Testis (tissue), 2 donors: ENCODE measurements at regions not wholly inside any gene's neighbourhood (a gene's known extent, or its start where the extent isn't known, plus 50 kb on each side); places are given as distances from the start of the nearest gene placed in this dataset.

ENCODE experiments used
- DNase-seq: peaks from one replicate; pipeline ENCODE4 v3.0.0-alpha.2; 2019
- H3K27ac ChIP-seq, 2 donors: fragments of 200-600 bp; sonication (generic); one replicate each; pipeline ENCODE4 v1.5.1; 2019
- H3K27me3 ChIP-seq: fragments of 200-600 bp; sonication (generic); one replicate; pipeline ENCODE4 v1.5.1; 2019
- H3K36me3 ChIP-seq: fragments of 200-600 bp; sonication (generic); one replicate; pipeline ENCODE4 v1.5.1; 2017; ENCODE audit warnings: low read depth; ENCODE audit errors: missing control alignments
- H3K4me1 ChIP-seq: fragments of 200-600 bp; sonication (generic); one replicate; pipeline ENCODE4 v1.5.1; 2019
- H3K4me3 ChIP-seq, 2 donors: fragments of 200-600 bp; sonication (generic); one replicate each; pipeline ENCODE4 v1.5.1; 2017 to 2019
- H3K9me3 ChIP-seq: fragments of 200-600 bp; sonication (generic); one replicate; pipeline ENCODE4 v1.5.1; 2017
- CTCF ChIP-seq, 3 experiments: fragments of 450-650 bp in 2 of 3; fragments of 200-600 bp in 1 of 3; sonication (generic) in 1 of 3; IDR thresholded peaks; one replicate each; pipeline ENCODE4 v1.5.1; 2016 to 2019; ENCODE audit warnings: antibody characterized with exemption in 3 of 3, mild to moderate bottlenecking in 2 of 3, moderate library complexity in 1 of 3
- POLR2A ChIP-seq: fragments of 450-650 bp; IDR thresholded peaks from one replicate; pipeline ENCODE4 v1.6.1; 2017; ENCODE audit warnings: antibody characterized with exemption, mild to moderate bottlenecking, moderate library complexity
- WGBS, 2 donors: methylation state at CpG; one replicate each; pipeline ENCODE4 v1.1.5; 2018; 5-methylcytosine and 5-hydroxymethylcytosine counted together
- intact Hi-C: fragments of 100-400 bp; cut with DNase I; formaldehyde crosslinking; loops from one replicate; pipeline ENCODE4 v1.15.1; 2023; ENCODE audit warnings: low total_unique reads

DNA sequence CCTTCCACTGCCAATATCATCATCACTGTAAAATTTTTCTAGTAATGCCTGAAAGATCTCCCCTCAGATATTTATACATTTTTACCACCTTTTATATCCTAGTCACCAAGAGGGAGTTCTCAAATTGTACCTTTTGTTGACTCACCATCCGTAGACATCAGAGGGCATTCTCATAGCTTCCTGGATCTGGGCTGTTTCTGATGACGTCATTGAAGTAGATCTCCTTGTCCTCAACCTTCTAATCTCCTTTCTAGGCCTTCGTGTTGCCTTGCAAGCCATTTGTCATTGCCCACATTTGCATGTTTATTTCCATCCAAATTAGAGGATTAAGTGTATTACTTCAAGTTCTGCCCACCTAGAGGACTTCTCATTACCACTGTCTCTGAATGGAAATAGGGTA lies 193.4 kb upstream of the NRXN1 start:
- DNase-seq, result no peak
- H3K27ac ChIP-seq, result no peak overlapping the region
- intact Hi-C loops, result no loop called here
- no peaks in the 10 kb centered on the region for H3K9me3 ChIP-seq
- H3K4me3 ChIP-seq, result no peak overlapping the region
- H3K4me1 ChIP-seq, result no peaks in the 10 kb centered on the region
- 69 to 71% methylated on average over 3 of the region's 3 CpGs for WGBS, 2 donors
- H3K27me3 ChIP-seq, result no peaks in the 10 kb centered on the region
- no peak for TF ChIP-seq CTCF (IDR thresholded peaks at IDR 0.05)
- no peak for TF ChIP-seq POLR2A
- no peaks in the 10 kb centered on the region for H3K36me3 ChIP-seq

DNA sequence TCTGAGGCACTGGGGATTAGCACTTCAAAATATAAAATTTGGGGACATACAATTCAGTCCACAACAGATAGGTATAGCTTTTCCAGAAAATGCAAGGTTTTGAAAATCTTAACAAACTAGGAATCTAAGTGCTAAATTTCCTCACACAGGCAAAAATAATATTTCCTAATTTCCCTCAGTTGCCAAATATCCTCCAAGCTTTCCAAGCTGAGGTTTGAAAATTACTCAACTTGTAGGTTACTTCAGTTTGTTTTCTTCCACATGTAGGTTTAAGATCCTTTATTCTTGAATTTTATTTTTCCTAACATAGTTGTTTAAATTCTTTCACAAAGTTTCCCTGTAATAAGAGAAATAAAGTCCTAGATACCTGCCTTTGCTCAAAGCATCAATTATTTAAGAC lies 192.9 kb upstream of the NRXN1 start:
- Histone ChIP-seq H3K27me3 (no peaks in the 10 kb centered on the region), H3K4me1 (peaks cover 5% of the 10 kb centered on the region), H3K36me3 (no peaks in the 10 kb centered on the region), H3K27ac (no peak overlapping the region), H3K4me3 (no peak overlapping the region), H3K9me3 (no peaks in the 10 kb centered on the region)
- intact Hi-C loops, result no loop called here
- DNase-seq, result no peak
- TF ChIP-seq CTCF (IDR thresholded peaks at IDR 0.05) (no peak), POLR2A (no peak)

GRCh38 chr2:51222106-51222505 lies 190.2 kb upstream of the NRXN1 start:
- Histone ChIP-seq H3K27ac (no peak overlapping the region), H3K4me1 (peaks cover 5% of the 10 kb centered on the region), H3K4me3 (no peak overlapping the region), H3K36me3 (no peaks in the 10 kb centered on the region), H3K27me3 (no peaks in the 10 kb centered on the region), H3K9me3 (no peaks in the 10 kb centered on the region)
- peak; percentile 66 for DNase-seq
- TF ChIP-seq POLR2A, result no peak
- TF ChIP-seq CTCF (IDR thresholded peaks at IDR 0.05), result no peak
- 54 to 80% methylated on average over 4 of the region's 4 CpGs for WGBS, 2 donors
- intact Hi-C loops, result no loop called here

GRCh38 chr2:51220606-51221005 lies 188.7 kb upstream of the NRXN1 start:
- no peak for DNase-seq

More at GRCh38 chr2:51220606-51221005, 188.7 kb upstream of the NRXN1 start:
- intact Hi-C loops, result no loop called here
- no peaks in the 10 kb centered on the region for H3K9me3 ChIP-seq
- H3K4me1 ChIP-seq, result peaks cover 5% of the 10 kb centered on the region
- TF ChIP-seq CTCF (IDR thresholded peaks at IDR 0.05), result no peak
- no peak for TF ChIP-seq POLR2A
- H3K4me3 ChIP-seq, result no peak overlapping the region
- no peaks in the 10 kb centered on the region for H3K27me3 ChIP-seq
- H3K36me3 ChIP-seq, result no peaks in the 10 kb centered on the region
- H3K27ac ChIP-seq, result no peak overlapping the region
